GM12891 (cell line): ENCODE measurements at regions not wholly inside any gene's neighbourhood (a gene's known extent, or its start where the extent isn't known, plus 50 kb on each side); places are given as distances from the start of the nearest gene placed in this dataset.
A peak's percentile ranks its signal among the peaks of the same experiment; 100 is the strongest.

Experiments
- DNase-seq: peaks from one replicate; pipeline ENCODE4 v3.0.0; 2011; ENCODE audit warnings: low spot score; ENCODE audit not compliant: insufficient read length
- FAIRE-seq: peaks from 2 replicates; lab custom pipeline; 2011; peaks lifted over from hg19 to GRCh38; lab: Jason Lieb, UNC
- PAX5 ChIP-seq: IDR thresholded peaks from 2 replicates; pipeline ENCODE4 v1.6.1; 2011; ENCODE audit warnings: low read length, moderate library complexity, mild to moderate bottlenecking; ENCODE audit not compliant: insufficient read depth, severe bottlenecking
- POLR2A ChIP-seq: IDR thresholded peaks from 2 replicates; pipeline ENCODE4 v1.6.1; 2011; ENCODE audit warnings: low read depth, low read length, control low read depth
- POLR2AphosphoS5 ChIP-seq: IDR thresholded peaks from 2 replicates; pipeline ENCODE4 v1.6.1; 2011; ENCODE audit warnings: low read depth, low read length, control low read depth
- POU2F2 ChIP-seq: IDR thresholded peaks from 2 replicates; pipeline ENCODE4 v1.6.1; 2011; ENCODE audit warnings: low read depth, mild to moderate bottlenecking, control low read depth, low read length, moderate library complexity
- SPI1 ChIP-seq: IDR thresholded peaks from 2 replicates; pipeline ENCODE4 v1.6.1; 2011; ENCODE audit warnings: low read depth, low read length, control low read depth
- TAF1 ChIP-seq: IDR thresholded peaks from 2 replicates; pipeline ENCODE4 v1.6.1; 2011; ENCODE audit warnings: low read depth, low read length, control low read depth

- FAIRE-seq (no peak), DNase-seq (no peak)
- TF ChIP-seq POLR2AphosphoS5 (no peak), PAX5 (no peak), TAF1 (no peak), POU2F2 (no peak), SPI1 (no peak), POLR2A (no peak)
Measured at GRCh38 chr5:175052351-175052750, 328.0 kb downstream of the MSX2 start.

GRCh38 chr5:175047048-175047447 is 322.7 kb downstream of the MSX2 start:
- DNase-seq = no peak
- FAIRE-seq = no peak
- no peak for TF ChIP-seq POU2F2
- TF ChIP-seq POLR2AphosphoS5 = no peak
- TF ChIP-seq TAF1 = no peak
- no peak for TF ChIP-seq SPI1
- TF ChIP-seq PAX5 = no peak
- no peak for TF ChIP-seq POLR2A

GRCh38 chr5:175045820-175046219 is 321.4 kb downstream of the MSX2 start:
- DNase-seq = no peak
- no peak for FAIRE-seq
- TF ChIP-seq TAF1 (no peak), POU2F2 (no peak), PAX5 (no peak), SPI1 (no peak), POLR2AphosphoS5 (no peak), POLR2A (no peak)

GRCh38 chr5:175037820-175038219 is 313.4 kb downstream of the MSX2 start:
- no peak for DNase-seq
- FAIRE-seq = no peak
- TF ChIP-seq SPI1 = no peak
- TF ChIP-seq TAF1 = no peak
- TF ChIP-seq POLR2A = no peak
- no peak for TF ChIP-seq PAX5
- no peak for TF ChIP-seq POU2F2
- no peak for TF ChIP-seq POLR2AphosphoS5

DNA sequence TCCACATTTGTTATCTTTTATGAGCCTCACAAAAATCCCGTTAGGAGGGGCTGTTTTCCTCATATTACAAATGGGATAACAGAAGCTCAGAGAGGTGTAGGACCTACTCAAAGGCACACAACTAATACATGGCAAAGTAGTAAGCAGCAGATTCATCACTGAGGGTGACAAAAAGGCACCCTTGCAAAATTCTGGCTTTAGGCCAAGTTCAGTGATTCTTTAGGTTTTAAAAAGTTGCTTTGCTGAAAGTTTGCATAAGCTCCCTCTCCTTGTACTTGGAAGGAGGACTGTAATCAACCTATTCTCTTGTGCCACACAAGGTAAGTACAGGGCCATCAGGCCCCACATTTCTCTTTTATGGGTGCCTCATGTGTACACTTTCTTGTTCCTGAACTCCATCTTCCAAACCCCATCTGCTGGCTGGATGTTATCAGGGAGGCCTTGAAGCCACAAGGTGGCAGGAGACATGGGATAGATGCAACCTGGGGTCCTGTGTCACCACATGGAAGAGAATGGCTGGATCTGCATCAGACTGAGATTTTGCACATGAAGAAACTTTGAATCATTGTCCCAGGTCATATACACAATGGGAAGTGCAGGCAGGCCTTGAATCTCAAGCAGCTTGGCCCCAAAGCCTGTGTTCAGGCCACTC is 311.6 kb downstream of the MSX2 start:
- TF ChIP-seq SPI1 (no peak), POLR2A (no peak), POU2F2 (no peak), POLR2AphosphoS5 (no peak), PAX5 (no peak), TAF1 (no peak)
- DNase-seq = no peak
- no peak for FAIRE-seq

- peak; percentile 26 for FAIRE-seq
- DNase-seq = no peak
- no peak for TF ChIP-seq POLR2A
- TF ChIP-seq TAF1 = no peak
- no peak for TF ChIP-seq SPI1
- no peak for TF ChIP-seq PAX5
- no peak for TF ChIP-seq POU2F2
- TF ChIP-seq POLR2AphosphoS5 = no peak
Measured at GRCh38 chr5:175034924-175035323, 310.5 kb downstream of the MSX2 start.

- DNase-seq (no peak), FAIRE-seq (no peak)
- TF ChIP-seq POU2F2 (no peak), SPI1 (no peak), POLR2AphosphoS5 (no peak), PAX5 (no peak), POLR2A (no peak), TAF1 (no peak)
Measured at GRCh38 chr5:175032741-175033151, 308.4 kb downstream of the MSX2 start.

- no peak for TF ChIP-seq PAX5
- no peak for TF ChIP-seq POU2F2
- DNase-seq (no peak), FAIRE-seq (no peak)
Measured at GRCh38 chr5:175032013-175032412, 307.6 kb downstream of the MSX2 start.

- FAIRE-seq (no peak), DNase-seq (no peak)
- no peak for TF ChIP-seq POLR2A
- TF ChIP-seq TAF1 = no peak
- no peak for TF ChIP-seq PAX5
- no peak for TF ChIP-seq POLR2AphosphoS5
- TF ChIP-seq POU2F2 = no peak
- TF ChIP-seq SPI1 = no peak
Measured at GRCh38 chr5:175027390-175027789, 303.0 kb downstream of the MSX2 start.

- no peak for FAIRE-seq
- no peak for TF ChIP-seq POLR2AphosphoS5
- no peak for TF ChIP-seq TAF1
- no peak for TF ChIP-seq SPI1
- TF ChIP-seq PAX5 = no peak
- TF ChIP-seq POLR2A = no peak
- no peak for TF ChIP-seq POU2F2
- no peak for DNase-seq
Measured at GRCh38 chr5:175025077-175025476, 300.7 kb downstream of the MSX2 start.
